AG04449 (cell line): ENCODE measurements at regions not wholly inside any gene's neighbourhood (a gene's known extent, or its start where the extent isn't known, plus 50 kb on each side); places are given as distances from the start of the nearest gene placed in this dataset.

ENCODE experiments used
- CTCF ChIA-PET: fragments of 350-600 bp; formaldehyde crosslinking; extraction: SDS; loops from one replicate; lab custom pipeline; 2021; ENCODE audit warnings: antibody characterized with exemption; lab: Yijun Ruan, JAX
- POLR2A ChIA-PET: fragments of 400-600, 350-600 bp; formaldehyde crosslinking; extraction: SDS; loops from one replicate; lab custom pipeline; 2020; ENCODE audit warnings: antibody characterized with exemption, inconsistent platforms; lab: Yijun Ruan, JAX
- DNase-seq: peaks from one replicate; pipeline ENCODE4 v3.0.0-alpha.2; 2010; ENCODE audit warnings: low read depth, low spot score
- H3K4me3 ChIP-seq: 2 replicates; pipeline ENCODE4 v1.5.1; 2011; ENCODE audit warnings: low read depth, mild to moderate bottlenecking, control low read depth, low read length
- TF ChIP-seq, protein P1 (sequence below): IDR thresholded peaks from one replicate; pipeline ENCODE4 v1.5.1; 2011; ENCODE audit warnings: mild to moderate bottlenecking, moderate library complexity, low read length, control low read depth, inconsistent platforms; ENCODE audit not compliant: insufficient read depth; ENCODE audit errors: missing control alignments

GRCh38 chr1:57963581-57963980 lies 539.7 kb upstream of the DAB1 start:
- CTCF ChIA-PET, result no interaction called here
- POLR2A ChIA-PET, result no interaction called here
- no peak for DNase-seq
- TF ChIP-seq, protein P1, sequence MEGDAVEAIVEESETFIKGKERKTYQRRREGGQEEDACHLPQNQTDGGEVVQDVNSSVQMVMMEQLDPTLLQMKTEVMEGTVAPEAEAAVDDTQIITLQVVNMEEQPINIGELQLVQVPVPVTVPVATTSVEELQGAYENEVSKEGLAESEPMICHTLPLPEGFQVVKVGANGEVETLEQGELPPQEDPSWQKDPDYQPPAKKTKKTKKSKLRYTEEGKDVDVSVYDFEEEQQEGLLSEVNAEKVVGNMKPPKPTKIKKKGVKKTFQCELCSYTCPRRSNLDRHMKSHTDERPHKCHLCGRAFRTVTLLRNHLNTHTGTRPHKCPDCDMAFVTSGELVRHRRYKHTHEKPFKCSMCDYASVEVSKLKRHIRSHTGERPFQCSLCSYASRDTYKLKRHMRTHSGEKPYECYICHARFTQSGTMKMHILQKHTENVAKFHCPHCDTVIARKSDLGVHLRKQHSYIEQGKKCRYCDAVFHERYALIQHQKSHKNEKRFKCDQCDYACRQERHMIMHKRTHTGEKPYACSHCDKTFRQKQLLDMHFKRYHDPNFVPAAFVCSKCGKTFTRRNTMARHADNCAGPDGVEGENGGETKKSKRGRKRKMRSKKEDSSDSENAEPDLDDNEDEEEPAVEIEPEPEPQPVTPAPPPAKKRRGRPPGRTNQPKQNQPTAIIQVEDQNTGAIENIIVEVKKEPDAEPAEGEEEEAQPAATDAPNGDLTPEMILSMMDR, result no peak
- no peak overlapping the region for H3K4me3 ChIP-seq

- CTCF ChIA-PET, result no interaction called here
- TF ChIP-seq, protein P1, result no peak
- POLR2A ChIA-PET, result no interaction called here
- no peak overlapping the region for H3K4me3 ChIP-seq
- DNase-seq, result no peak
These were observed 535.8 kb upstream of the DAB1 start for GRCh38 chr1:57959531-57960241.

- TF ChIP-seq, protein P1, result no peak
- ChIA-PET POLR2A (no interaction called here), CTCF (no interaction called here)
- H3K4me3 ChIP-seq, result no peak overlapping the region
- no peak for DNase-seq
These were observed 533.7 kb upstream of the DAB1 start for GRCh38 chr1:57957576-57957975.

- H3K4me3 ChIP-seq, result no peak overlapping the region
- no peak for DNase-seq
- POLR2A ChIA-PET, result no interaction called here
- CTCF ChIA-PET, result no interaction called here
- TF ChIP-seq, protein P1, result no peak
These were observed 527.5 kb upstream of the DAB1 start for GRCh38 chr1:57951390-57951789.

- TF ChIP-seq, protein P1, result no peak
- ChIA-PET CTCF (no interaction called here), POLR2A (no interaction called here)
- H3K4me3 ChIP-seq, result no peak overlapping the region
- no peak for DNase-seq
These were observed 525.3 kb upstream of the DAB1 start for GRCh38 chr1:57949168-57949567.

GRCh38 chr1:57947471-57947870 lies 523.6 kb upstream of the DAB1 start:
- TF ChIP-seq, protein P1, result no peak
- CTCF ChIA-PET, result no interaction called here
- POLR2A ChIA-PET, result no interaction called here
- no peak for DNase-seq
- H3K4me3 ChIP-seq, result no peak overlapping the region
